Nephron (organoid): ENCODE measurements at regions not wholly inside any gene's neighbourhood (a gene's known extent, or its start where the extent isn't known, plus 50 kb on each side); places are given as distances from the start of the nearest gene placed in this dataset.

Source experiments
- H3K27ac Mint-ChIP-seq, 3 experiments: 2 replicates each; pipeline ENCODE4 v1.8.0; 2020; ENCODE audit warnings: mixed read lengths in 3 of 3, mild to moderate bottlenecking in 2 of 3, moderate library complexity in 1 of 3
- H3K27me3 Mint-ChIP-seq: 2 replicates; pipeline ENCODE4 v1.8.0; 2021; ENCODE audit warnings: low read depth, mild to moderate bottlenecking, moderate library complexity, mixed read lengths
- H3K36me3 Mint-ChIP-seq: 2 replicates; pipeline ENCODE4 v1.8.0; 2020; ENCODE audit warnings: low read depth, mixed read lengths
- H3K4me1 Mint-ChIP-seq: 2 replicates; pipeline ENCODE4 v1.8.0; 2020; ENCODE audit warnings: mixed read lengths
- H3K4me3 Mint-ChIP-seq, 3 experiments: 2 replicates each; pipeline ENCODE4 v1.8.0; 2020; ENCODE audit warnings: mild to moderate bottlenecking in 3 of 3, mixed read lengths in 3 of 3, moderate library complexity in 2 of 3
- H3K9me3 Mint-ChIP-seq: 2 replicates; pipeline ENCODE4 v1.8.0; 2020; ENCODE audit warnings: mixed read lengths
- CTCF ChIP-seq, 3 experiments: fragments of 200-600 bp; sonication (generic); IDR thresholded peaks; one replicate each; pipeline ENCODE4 v1.5.0; 2021; ENCODE audit warnings: antibody characterized with exemption in 3 of 3; ENCODE audit not compliant: unreplicated experiment in 3 of 3

GRCh38 chr14:97564334-97564733, 767.2 kb downstream of the VRK1 start:
- Mint-ChIP-seq H3K4me1 (no peaks in the 10 kb centered on the region), H3K27ac (no peak overlapping the region), H3K4me3 (no peak overlapping the region), H3K36me3 (no peaks in the 10 kb centered on the region), H3K27me3 (peaks cover 10% of the 10 kb centered on the region), H3K9me3 (peaks cover 3% of the 10 kb centered on the region)
- no peak for TF ChIP-seq CTCF (IDR thresholded peaks at IDR 0.05; ENCODE audit: unreplicated experiment in 3 of 3)

GRCh38 chr14:97571201-97571600, 774.0 kb downstream of the VRK1 start:
- no peak for TF ChIP-seq CTCF (IDR thresholded peaks at IDR 0.05; ENCODE audit: unreplicated experiment in 3 of 3)

GRCh38 chr14:97571866-97572555, 774.8 kb downstream of the VRK1 start:
- peaks cover 15% of the 10 kb centered on the region for H3K27me3 Mint-ChIP-seq
- H3K9me3 Mint-ChIP-seq, result peaks cover 9% of the 10 kb centered on the region
- no peaks in the 10 kb centered on the region for H3K36me3 Mint-ChIP-seq
- H3K4me3 Mint-ChIP-seq, result no peak overlapping the region
- H3K4me1 Mint-ChIP-seq, result no peaks in the 10 kb centered on the region
- no peak for TF ChIP-seq CTCF (IDR thresholded peaks at IDR 0.05; ENCODE audit: unreplicated experiment in 3 of 3)
- no peak overlapping the region for H3K27ac Mint-ChIP-seq

More at GRCh38 chr14:97571201-97571600, 774.0 kb downstream of the VRK1 start:
- H3K27me3 Mint-ChIP-seq, result peaks cover 15% of the 10 kb centered on the region
- H3K27ac Mint-ChIP-seq, result no peak overlapping the region
- no peaks in the 10 kb centered on the region for H3K36me3 Mint-ChIP-seq
- H3K4me1 Mint-ChIP-seq, result no peaks in the 10 kb centered on the region
- no peak overlapping the region for H3K4me3 Mint-ChIP-seq
- peaks cover 9% of the 10 kb centered on the region for H3K9me3 Mint-ChIP-seq

- no peak overlapping the region for H3K27ac Mint-ChIP-seq
- H3K4me1 Mint-ChIP-seq, result no peaks in the 10 kb centered on the region
- H3K27me3 Mint-ChIP-seq, result peaks cover 15% of the 10 kb centered on the region
- H3K9me3 Mint-ChIP-seq, result peaks cover 9% of the 10 kb centered on the region
- no peak overlapping the region for H3K4me3 Mint-ChIP-seq
- no peak for TF ChIP-seq CTCF (IDR thresholded peaks at IDR 0.05; ENCODE audit: unreplicated experiment in 3 of 3)
- H3K36me3 Mint-ChIP-seq, result no peaks in the 10 kb centered on the region
These were observed 775.6 kb downstream of the VRK1 start for GRCh38 chr14:97572583-97573458.

GRCh38 chr14:97575677-97576076, 778.5 kb downstream of the VRK1 start:
- Mint-ChIP-seq H3K4me1 (no peaks in the 10 kb centered on the region), H3K9me3 (peaks cover 6% of the 10 kb centered on the region), H3K27me3 (peaks cover 15% of the 10 kb centered on the region), H3K27ac (no peak overlapping the region), H3K36me3 (no peaks in the 10 kb centered on the region), H3K4me3 (no peak overlapping the region)
- no peak for TF ChIP-seq CTCF (IDR thresholded peaks at IDR 0.05; ENCODE audit: unreplicated experiment in 3 of 3)
